ENCODE measurements at regions not wholly inside any gene's neighbourhood (a gene's known extent, or its start where the extent isn't known, plus 50 kb on each side); places are given as distances from the start of the nearest gene placed in this dataset.

DNA sequence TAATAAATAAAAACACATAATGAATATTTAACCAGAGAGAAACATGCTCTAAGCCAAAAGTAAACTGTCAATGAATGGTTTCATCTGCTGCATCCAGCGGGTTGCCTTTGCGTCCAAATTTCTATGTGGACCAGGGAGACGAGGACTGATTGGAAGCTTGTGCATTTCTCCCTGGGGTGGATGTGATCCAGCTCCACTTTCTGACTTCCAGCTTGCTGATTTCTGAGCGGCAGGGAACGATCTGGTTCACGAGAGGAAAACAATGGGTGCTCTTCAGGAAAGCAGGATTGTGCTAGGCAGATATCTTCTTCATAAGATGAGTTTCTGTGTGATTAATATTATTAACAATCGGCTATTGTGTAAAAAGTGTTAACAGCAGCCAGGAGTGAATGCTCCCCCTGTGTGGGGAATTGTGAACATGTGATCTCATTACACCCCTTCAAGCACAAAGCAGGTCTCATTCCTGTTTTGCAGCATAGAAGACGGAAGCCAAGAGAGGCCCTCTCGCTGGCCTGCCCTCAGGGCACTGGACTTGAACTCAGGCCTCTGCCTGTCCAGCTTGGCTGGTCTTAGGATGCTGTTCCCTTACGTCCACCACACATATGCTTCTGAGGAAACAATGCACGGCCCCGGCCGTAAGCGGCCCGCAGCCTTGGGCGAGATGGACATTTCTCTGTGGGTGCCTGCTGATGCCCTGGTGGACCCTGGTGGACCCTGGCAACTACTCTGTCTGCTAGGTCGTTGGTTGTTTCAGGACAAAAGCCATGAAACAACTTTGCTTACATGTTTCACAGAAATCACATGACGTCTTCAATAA is 183.4 kb upstream of the C1orf174 start:
- no peaks in the 10 kb centered on the region for H3K4me1 ChIP-seq (ENCODE audit: control insufficient read depth, insufficient read depth, low read length)
- BruUV-seq (replicated peaks) = no TSS peak
- DNase-seq (ENCODE audit: low read depth, low spot score) (no peak), ATAC-seq (no peak)
- no peak overlapping the region for H3K27ac ChIP-seq (ENCODE audit: low read length)
- intact Hi-C loops (cut with micrococcal nuclease; ENCODE audit: unreplicated experiment) = no loop called here
- H3K36me3 ChIP-seq (ENCODE audit: control insufficient read depth, insufficient read depth, low read length) = no peaks in the 10 kb centered on the region
- H3K9me3 ChIP-seq (ENCODE audit: control insufficient read depth, insufficient read depth, low read depth, low read length) = no peaks in the 10 kb centered on the region
- CTCF ChIA-PET = no interaction called here
- H3K4me3 ChIP-seq (ENCODE audit: low read depth in 2 of 2, low read length in 2 of 2) = no peak overlapping the region
- POLR2A ChIA-PET = no interaction called here
- H3K27me3 ChIP-seq (ENCODE audit: control insufficient read depth, insufficient read depth, low read length) = peaks cover 3% of the 10 kb centered on the region; the same call in 1 of the 2 replicates
- no peak for TF ChIP-seq SIN3A (IDR thresholded peaks at IDR 0.05; ENCODE audit: borderline replicate concordance, insufficient read depth, low read depth, low read length)
- no peak for TF ChIP-seq TCF7L2 (IDR thresholded peaks at IDR 0.05; ENCODE audit: low read depth, low read length)
- TF ChIP-seq, protein P1, sequence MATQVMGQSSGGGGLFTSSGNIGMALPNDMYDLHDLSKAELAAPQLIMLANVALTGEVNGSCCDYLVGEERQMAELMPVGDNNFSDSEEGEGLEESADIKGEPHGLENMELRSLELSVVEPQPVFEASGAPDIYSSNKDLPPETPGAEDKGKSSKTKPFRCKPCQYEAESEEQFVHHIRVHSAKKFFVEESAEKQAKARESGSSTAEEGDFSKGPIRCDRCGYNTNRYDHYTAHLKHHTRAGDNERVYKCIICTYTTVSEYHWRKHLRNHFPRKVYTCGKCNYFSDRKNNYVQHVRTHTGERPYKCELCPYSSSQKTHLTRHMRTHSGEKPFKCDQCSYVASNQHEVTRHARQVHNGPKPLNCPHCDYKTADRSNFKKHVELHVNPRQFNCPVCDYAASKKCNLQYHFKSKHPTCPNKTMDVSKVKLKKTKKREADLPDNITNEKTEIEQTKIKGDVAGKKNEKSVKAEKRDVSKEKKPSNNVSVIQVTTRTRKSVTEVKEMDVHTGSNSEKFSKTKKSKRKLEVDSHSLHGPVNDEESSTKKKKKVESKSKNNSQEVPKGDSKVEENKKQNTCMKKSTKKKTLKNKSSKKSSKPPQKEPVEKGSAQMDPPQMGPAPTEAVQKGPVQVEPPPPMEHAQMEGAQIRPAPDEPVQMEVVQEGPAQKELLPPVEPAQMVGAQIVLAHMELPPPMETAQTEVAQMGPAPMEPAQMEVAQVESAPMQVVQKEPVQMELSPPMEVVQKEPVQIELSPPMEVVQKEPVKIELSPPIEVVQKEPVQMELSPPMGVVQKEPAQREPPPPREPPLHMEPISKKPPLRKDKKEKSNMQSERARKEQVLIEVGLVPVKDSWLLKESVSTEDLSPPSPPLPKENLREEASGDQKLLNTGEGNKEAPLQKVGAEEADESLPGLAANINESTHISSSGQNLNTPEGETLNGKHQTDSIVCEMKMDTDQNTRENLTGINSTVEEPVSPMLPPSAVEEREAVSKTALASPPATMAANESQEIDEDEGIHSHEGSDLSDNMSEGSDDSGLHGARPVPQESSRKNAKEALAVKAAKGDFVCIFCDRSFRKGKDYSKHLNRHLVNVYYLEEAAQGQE (IDR thresholded peaks at IDR 0.05; ENCODE audit: insufficient read depth in 1 of 2, low read depth in 2 of 2, low read length in 1 of 2) = no peak
- TF ChIP-seq POLR2AphosphoS5 (IDR thresholded peaks at IDR 0.05; ENCODE audit: low read depth, low read length) = no peak
- TF ChIP-seq, protein P2, sequence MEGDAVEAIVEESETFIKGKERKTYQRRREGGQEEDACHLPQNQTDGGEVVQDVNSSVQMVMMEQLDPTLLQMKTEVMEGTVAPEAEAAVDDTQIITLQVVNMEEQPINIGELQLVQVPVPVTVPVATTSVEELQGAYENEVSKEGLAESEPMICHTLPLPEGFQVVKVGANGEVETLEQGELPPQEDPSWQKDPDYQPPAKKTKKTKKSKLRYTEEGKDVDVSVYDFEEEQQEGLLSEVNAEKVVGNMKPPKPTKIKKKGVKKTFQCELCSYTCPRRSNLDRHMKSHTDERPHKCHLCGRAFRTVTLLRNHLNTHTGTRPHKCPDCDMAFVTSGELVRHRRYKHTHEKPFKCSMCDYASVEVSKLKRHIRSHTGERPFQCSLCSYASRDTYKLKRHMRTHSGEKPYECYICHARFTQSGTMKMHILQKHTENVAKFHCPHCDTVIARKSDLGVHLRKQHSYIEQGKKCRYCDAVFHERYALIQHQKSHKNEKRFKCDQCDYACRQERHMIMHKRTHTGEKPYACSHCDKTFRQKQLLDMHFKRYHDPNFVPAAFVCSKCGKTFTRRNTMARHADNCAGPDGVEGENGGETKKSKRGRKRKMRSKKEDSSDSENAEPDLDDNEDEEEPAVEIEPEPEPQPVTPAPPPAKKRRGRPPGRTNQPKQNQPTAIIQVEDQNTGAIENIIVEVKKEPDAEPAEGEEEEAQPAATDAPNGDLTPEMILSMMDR (IDR thresholded peaks at IDR 0.05) = no peak
- in situ Hi-C loops (cut with HindIII; ENCODE audit: low pct_unique_long_range_greater_than_20kb, low sequenced_read_pairs) = no loop called here

DNA sequence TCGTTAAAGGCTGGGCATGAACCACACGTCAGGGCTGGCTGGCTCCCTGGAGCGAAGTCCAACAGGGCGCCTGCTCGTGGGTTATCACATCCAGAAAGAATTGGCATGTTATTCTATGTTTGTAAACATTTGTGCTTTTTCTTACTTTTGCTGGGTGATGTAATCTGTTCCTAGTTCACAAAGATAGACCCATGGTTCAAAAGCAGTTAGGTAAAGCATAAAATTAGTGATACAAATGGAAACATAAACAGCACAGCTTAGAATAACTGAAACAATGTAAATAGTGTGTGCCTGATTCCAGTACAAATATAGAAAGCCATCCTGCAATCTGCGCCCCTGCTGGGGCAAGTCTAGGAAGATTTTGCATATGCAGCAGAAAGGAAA is 184.0 kb upstream of the C1orf174 start:
- Histone ChIP-seq H3K9me3 (ENCODE audit: control insufficient read depth, insufficient read depth, low read depth, low read length) (no peaks in the 10 kb centered on the region), H3K27me3 (ENCODE audit: control insufficient read depth, insufficient read depth, low read length) (peaks cover 3% of the 10 kb centered on the region; the same call in 1 of the 2 replicates), H3K4me1 (ENCODE audit: control insufficient read depth, insufficient read depth, low read length) (no peaks in the 10 kb centered on the region), H3K27ac (ENCODE audit: low read length) (no peak overlapping the region), H3K36me3 (ENCODE audit: control insufficient read depth, insufficient read depth, low read length) (no peaks in the 10 kb centered on the region), H3K4me3 (ENCODE audit: low read depth in 2 of 2, low read length in 2 of 2) (no peak overlapping the region)
- no TSS peak for BruUV-seq (replicated peaks)
- in situ Hi-C loops (cut with HindIII; ENCODE audit: low pct_unique_long_range_greater_than_20kb, low sequenced_read_pairs) = no loop called here
- ATAC-seq (no peak), DNase-seq (ENCODE audit: low read depth, low spot score) (no peak)
- intact Hi-C loops (cut with micrococcal nuclease; ENCODE audit: unreplicated experiment) = no loop called here
- TF ChIP-seq TCF7L2 (IDR thresholded peaks at IDR 0.05; ENCODE audit: low read depth, low read length) = no peak
- no peak for TF ChIP-seq POLR2AphosphoS5 (IDR thresholded peaks at IDR 0.05; ENCODE audit: low read depth, low read length)
- no peak for TF ChIP-seq SIN3A (IDR thresholded peaks at IDR 0.05; ENCODE audit: borderline replicate concordance, insufficient read depth, low read depth, low read length)
- TF ChIP-seq, protein P1 (IDR thresholded peaks at IDR 0.05; ENCODE audit: insufficient read depth in 1 of 2, low read depth in 2 of 2, low read length in 1 of 2) = no peak
- TF ChIP-seq, protein P2 (IDR thresholded peaks at IDR 0.05) = no peak
- ChIA-PET POLR2A (no interaction called here), CTCF (no interaction called here)

Measured in Panc1 (cell line).